Nephron (organoid): ENCODE measurements at regions not wholly inside any gene's neighbourhood (a gene's known extent, or its start where the extent isn't known, plus 50 kb on each side); places are given as distances from the start of the nearest gene placed in this dataset.

Experiments
- H3K27ac Mint-ChIP-seq, 3 experiments: 2 replicates each; pipeline ENCODE4 v1.8.0; 2020; ENCODE audit warnings: mixed read lengths in 3 of 3, mild to moderate bottlenecking in 2 of 3, moderate library complexity in 1 of 3
- H3K27me3 Mint-ChIP-seq: 2 replicates; pipeline ENCODE4 v1.8.0; 2021; ENCODE audit warnings: low read depth, mild to moderate bottlenecking, moderate library complexity, mixed read lengths
- H3K36me3 Mint-ChIP-seq: 2 replicates; pipeline ENCODE4 v1.8.0; 2020; ENCODE audit warnings: low read depth, mixed read lengths
- H3K4me1 Mint-ChIP-seq: 2 replicates; pipeline ENCODE4 v1.8.0; 2020; ENCODE audit warnings: mixed read lengths
- H3K4me3 Mint-ChIP-seq, 3 experiments: 2 replicates each; pipeline ENCODE4 v1.8.0; 2020; ENCODE audit warnings: mild to moderate bottlenecking in 3 of 3, mixed read lengths in 3 of 3, moderate library complexity in 2 of 3
- H3K9me3 Mint-ChIP-seq: 2 replicates; pipeline ENCODE4 v1.8.0; 2020; ENCODE audit warnings: mixed read lengths
- TF ChIP-seq, protein P1 (sequence below), 3 experiments: fragments of 200-600 bp; sonication (generic); IDR thresholded peaks; one replicate each; pipeline ENCODE4 v1.5.0; 2021; ENCODE audit warnings: antibody characterized with exemption in 3 of 3; ENCODE audit not compliant: unreplicated experiment in 3 of 3

DNA sequence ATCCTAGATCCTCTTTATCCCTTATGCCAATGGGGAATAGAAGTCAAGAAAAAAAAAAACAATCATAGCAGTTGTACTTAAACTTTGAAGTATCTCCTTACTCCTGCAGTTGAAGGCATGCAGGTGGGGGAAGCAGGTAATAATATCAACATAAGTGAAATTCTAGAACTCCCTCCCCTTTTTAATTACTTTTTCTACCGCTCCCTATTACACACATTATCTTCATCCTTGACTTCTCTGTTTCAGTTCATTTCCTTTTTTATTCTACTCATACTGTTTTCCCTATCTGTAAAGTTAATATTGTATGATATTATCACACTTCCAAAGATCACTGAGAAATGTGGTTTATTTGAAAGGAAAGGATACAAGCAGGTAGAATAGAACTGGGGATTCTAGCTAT lies 962.0 kb downstream of the PLA2G4A start:
- no peak overlapping the region for H3K4me3 Mint-ChIP-seq
- TF ChIP-seq, protein P1, sequence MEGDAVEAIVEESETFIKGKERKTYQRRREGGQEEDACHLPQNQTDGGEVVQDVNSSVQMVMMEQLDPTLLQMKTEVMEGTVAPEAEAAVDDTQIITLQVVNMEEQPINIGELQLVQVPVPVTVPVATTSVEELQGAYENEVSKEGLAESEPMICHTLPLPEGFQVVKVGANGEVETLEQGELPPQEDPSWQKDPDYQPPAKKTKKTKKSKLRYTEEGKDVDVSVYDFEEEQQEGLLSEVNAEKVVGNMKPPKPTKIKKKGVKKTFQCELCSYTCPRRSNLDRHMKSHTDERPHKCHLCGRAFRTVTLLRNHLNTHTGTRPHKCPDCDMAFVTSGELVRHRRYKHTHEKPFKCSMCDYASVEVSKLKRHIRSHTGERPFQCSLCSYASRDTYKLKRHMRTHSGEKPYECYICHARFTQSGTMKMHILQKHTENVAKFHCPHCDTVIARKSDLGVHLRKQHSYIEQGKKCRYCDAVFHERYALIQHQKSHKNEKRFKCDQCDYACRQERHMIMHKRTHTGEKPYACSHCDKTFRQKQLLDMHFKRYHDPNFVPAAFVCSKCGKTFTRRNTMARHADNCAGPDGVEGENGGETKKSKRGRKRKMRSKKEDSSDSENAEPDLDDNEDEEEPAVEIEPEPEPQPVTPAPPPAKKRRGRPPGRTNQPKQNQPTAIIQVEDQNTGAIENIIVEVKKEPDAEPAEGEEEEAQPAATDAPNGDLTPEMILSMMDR (IDR thresholded peaks at IDR 0.05; ENCODE audit: unreplicated experiment in 3 of 3), result no peak
- no peaks in the 10 kb centered on the region for H3K27me3 Mint-ChIP-seq
- H3K36me3 Mint-ChIP-seq, result no peaks in the 10 kb centered on the region
- no peaks in the 10 kb centered on the region for H3K4me1 Mint-ChIP-seq
- H3K9me3 Mint-ChIP-seq, result peaks cover 5% of the 10 kb centered on the region
- no peak overlapping the region for H3K27ac Mint-ChIP-seq

DNA sequence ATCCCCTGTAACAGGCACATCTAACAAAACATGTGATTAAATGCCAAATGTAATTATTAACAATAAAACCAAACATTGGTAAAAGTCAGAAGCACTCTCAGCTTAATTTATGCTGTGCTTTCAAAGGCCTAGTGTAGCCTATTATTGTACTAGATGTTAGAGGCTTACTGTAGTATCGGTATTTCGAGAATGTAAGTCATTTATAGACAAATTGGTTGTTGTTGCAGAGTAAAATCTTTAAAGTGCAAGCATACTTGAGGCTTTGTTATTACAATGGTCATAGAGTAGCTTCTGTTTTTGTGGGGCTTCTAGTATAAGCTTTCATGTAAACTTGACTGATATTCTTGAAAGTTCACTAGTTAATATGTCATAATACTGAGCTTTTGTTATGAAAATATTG lies 965.8 kb downstream of the PLA2G4A start:
- TF ChIP-seq, protein P1 (IDR thresholded peaks at IDR 0.05; ENCODE audit: unreplicated experiment in 3 of 3), result no peak
- Mint-ChIP-seq H3K27ac (peak overlapping the region in 1 of 3 experiments; percentile 70), H3K4me3 (no peak overlapping the region), H3K27me3 (no peaks in the 10 kb centered on the region), H3K36me3 (no peaks in the 10 kb centered on the region), H3K4me1 (no peaks in the 10 kb centered on the region), H3K9me3 (peaks cover 5% of the 10 kb centered on the region)

DNA sequence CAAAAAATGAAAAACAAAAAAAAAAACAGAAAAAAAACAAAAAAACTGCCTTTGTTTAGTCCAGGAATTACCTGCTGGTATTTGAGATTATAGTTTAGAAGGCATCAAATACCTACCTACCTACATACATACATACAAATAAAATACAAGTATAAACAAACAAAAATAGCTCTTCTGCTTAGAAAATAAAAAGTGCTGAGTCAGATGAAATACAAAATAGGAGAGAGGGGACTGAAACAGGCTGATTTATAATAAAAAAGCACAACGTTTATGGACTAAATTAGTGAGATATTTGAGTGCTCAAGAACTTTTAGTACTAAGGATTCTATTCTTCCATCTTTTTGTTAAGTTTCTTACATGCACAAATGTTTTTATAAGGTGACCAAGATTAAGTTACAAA lies 980.8 kb downstream of the PLA2G4A start:
- H3K27ac Mint-ChIP-seq, result no peak overlapping the region
- no peaks in the 10 kb centered on the region for H3K36me3 Mint-ChIP-seq
- H3K27me3 Mint-ChIP-seq, result no peaks in the 10 kb centered on the region
- H3K4me3 Mint-ChIP-seq, result no peak overlapping the region
- H3K4me1 Mint-ChIP-seq, result no peaks in the 10 kb centered on the region
- no peaks in the 10 kb centered on the region for H3K9me3 Mint-ChIP-seq
- TF ChIP-seq, protein P1 (IDR thresholded peaks at IDR 0.05; ENCODE audit: unreplicated experiment in 3 of 3), result no peak

DNA sequence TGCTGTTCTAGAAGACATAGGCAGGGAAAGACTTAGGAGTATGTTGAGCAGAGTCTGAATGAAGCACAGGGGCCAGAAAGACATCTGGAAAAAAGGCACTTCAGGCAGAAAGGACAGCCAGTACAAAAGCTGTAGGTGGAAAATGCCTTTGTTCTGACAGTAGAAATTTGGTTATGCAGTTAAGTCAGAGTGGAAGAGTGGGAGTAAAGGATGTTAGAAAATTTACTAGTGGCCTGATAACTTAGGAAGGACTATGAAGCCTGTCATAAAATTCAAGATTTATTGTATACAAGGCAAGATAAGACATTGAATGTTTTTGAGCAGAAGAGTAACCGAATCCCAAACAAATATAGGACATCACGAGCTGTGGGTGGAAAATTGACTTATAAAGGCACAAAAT lies 987.9 kb downstream of the PLA2G4A start:
- Mint-ChIP-seq H3K4me3 (no peak overlapping the region), H3K27ac (no peak overlapping the region), H3K36me3 (no peaks in the 10 kb centered on the region), H3K27me3 (no peaks in the 10 kb centered on the region), H3K9me3 (peaks cover 11% of the 10 kb centered on the region), H3K4me1 (no peaks in the 10 kb centered on the region)
- TF ChIP-seq, protein P1 (IDR thresholded peaks at IDR 0.05; ENCODE audit: unreplicated experiment in 3 of 3), result no peak

DNA sequence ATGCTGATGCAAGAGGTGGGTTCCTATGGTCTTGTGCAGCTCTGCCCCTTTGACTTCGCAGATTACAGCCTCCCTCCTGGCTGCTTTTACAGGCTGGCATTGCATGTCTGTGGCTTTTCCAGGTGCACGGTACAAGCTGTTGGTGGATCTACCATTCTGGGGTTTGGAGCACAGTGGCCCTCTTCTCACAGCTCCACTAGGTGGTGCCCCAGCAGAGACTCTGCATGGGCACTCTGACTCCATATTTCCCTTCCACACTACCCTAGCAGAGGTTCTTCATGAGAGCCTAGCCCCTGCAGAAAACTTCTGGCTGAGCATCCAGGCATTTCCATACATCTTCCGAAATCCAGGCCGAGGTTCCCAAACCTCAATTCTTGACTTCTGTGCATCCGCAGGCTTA lies 989.0 kb downstream of the PLA2G4A start:
- Mint-ChIP-seq H3K27ac (no peak overlapping the region), H3K36me3 (no peaks in the 10 kb centered on the region), H3K4me1 (no peaks in the 10 kb centered on the region), H3K9me3 (peaks cover 19% of the 10 kb centered on the region), H3K27me3 (no peaks in the 10 kb centered on the region), H3K4me3 (no peak overlapping the region)
- TF ChIP-seq, protein P1 (IDR thresholded peaks at IDR 0.05; ENCODE audit: unreplicated experiment in 3 of 3), result no peak

DNA sequence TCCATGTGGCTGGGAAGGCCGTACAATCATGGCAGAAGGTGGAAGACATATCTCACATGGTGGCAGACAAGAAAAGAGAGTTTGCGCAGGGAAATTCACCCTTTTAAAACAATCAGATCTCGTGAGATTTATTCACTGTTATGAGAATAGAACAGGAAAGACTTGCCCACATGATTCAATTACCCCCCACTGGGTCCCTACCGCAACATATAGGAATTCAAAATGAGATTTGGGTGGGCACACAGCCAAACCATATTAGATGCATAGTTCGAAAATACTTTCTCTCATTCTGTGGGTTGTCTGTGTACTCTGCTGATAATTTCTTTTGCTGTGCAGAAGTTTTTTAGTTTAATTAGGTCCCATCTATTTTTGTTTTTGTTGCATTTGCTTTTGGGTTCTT lies 990.3 kb downstream of the PLA2G4A start:
- Mint-ChIP-seq H3K9me3 (peaks cover 22% of the 10 kb centered on the region), H3K27me3 (no peaks in the 10 kb centered on the region), H3K27ac (no peak overlapping the region), H3K4me3 (no peak overlapping the region), H3K4me1 (no peaks in the 10 kb centered on the region), H3K36me3 (no peaks in the 10 kb centered on the region)
- TF ChIP-seq, protein P1 (IDR thresholded peaks at IDR 0.05; ENCODE audit: unreplicated experiment in 3 of 3), result no peak
